HCT116 (cell line): ENCODE measurements at regions not wholly inside any gene's neighbourhood (a gene's known extent, or its start where the extent isn't known, plus 50 kb on each side); places are given as distances from the start of the nearest gene placed in this dataset.

Experiments
- ATAC-seq: fragments of 200-7000 bp; cut with Tn5 transposase; 2 replicates; pipeline ENCODE4 v1.9.1; 2020; ENCODE audit warnings: mild to moderate bottlenecking, moderate library complexity
- BruUV-seq: library from RNA; stranded (reverse); fragments of 400-500 nt; replicated peaks from 2 replicates; lab custom pipeline; 2021; lab: Mats Ljungman, UMichigan
- CTCF ChIA-PET: fragments of 300-600 bp; sonication (Branson Sonifier 250); formaldehyde crosslinking; loops from one replicate; lab custom pipeline; 2021; ENCODE audit warnings: antibody characterized with exemption; lab: Charles Lee
- POLR2A ChIA-PET: fragments of 300-600, 350-600 bp; sonication (Branson Sonifier 250); formaldehyde crosslinking; loops from one replicate; lab custom pipeline; 2021; ENCODE audit warnings: antibody characterized with exemption; lab: Charles Lee
- RAD21 ChIA-PET, 2 experiments: fragments of 300-600 bp; sonication (Branson Sonifier 250); formaldehyde crosslinking; loops; one replicate each; lab custom pipeline; 2023; ENCODE audit warnings: low total read pairs in 2 of 2; ENCODE audit not compliant: uncharacterized antibody in 2 of 2, unreplicated experiment in 2 of 2, low non-redundant PET in 1 of 2; lab: Charles Lee
- DNase-seq: peaks from one replicate; pipeline ENCODE4 v3.0.0-alpha.2; 2010; ENCODE audit warnings: low read depth, low spot score
- H2AFZ ChIP-seq: fragments of 200-600 bp; shearing (Covaris generic), sonication (generic); 2 replicates; pipeline ENCODE4 v1.6.1; 2017; ENCODE audit warnings: low read depth, mixed run types, mixed read lengths, antibody characterized with exemption, low read length; ENCODE audit not compliant: poor library complexity, severe bottlenecking
- H3K27ac ChIP-seq: 2 replicates; pipeline ENCODE4 v1.5.1; 2012; ENCODE audit warnings: low read depth, low read length
- H3K27me3 ChIP-seq: fragments of 200-600 bp; sonication (generic); 2 replicates; pipeline ENCODE4 v1.6.1; 2016; ENCODE audit warnings: mixed run types, low read length, mixed read lengths; ENCODE audit not compliant: insufficient read depth
- H3K36me3 ChIP-seq, 2 experiments: fragments of 200-500 bp in 1 of 2; fragments of 200-600 bp in 1 of 2; sonication (Bioruptor generic) in 1 of 2; sonication (generic) in 1 of 2; 2 replicates each; pipeline versions ENCODE4 v1.5.1 to v1.6.1; 2014 to 2016; ENCODE audit warnings: low read length in 2 of 2, inconsistent platforms in 1 of 2, mixed read lengths in 1 of 2, mixed run types in 1 of 2; ENCODE audit not compliant: insufficient read depth in 2 of 2, control insufficient read depth in 1 of 2
- H3K4me1 ChIP-seq, 2 experiments: fragments of 200-600 bp in 1 of 2; sonication (generic) in 1 of 2; 2 replicates each; pipeline versions ENCODE4 v1.5.1 to v1.6.1; 2012 to 2017; ENCODE audit warnings: low read length in 2 of 2, inconsistent platforms in 1 of 2, mild to moderate bottlenecking in 1 of 2, mixed read lengths in 1 of 2, mixed run types in 1 of 2, moderate library complexity in 1 of 2; ENCODE audit not compliant: insufficient read depth in 2 of 2, control insufficient read depth in 1 of 2
- H3K4me2 ChIP-seq: fragments of 200-600 bp; sonication (generic); 2 replicates; pipeline ENCODE4 v1.6.1; 2017; ENCODE audit warnings: mixed run types, low read length, mixed read lengths
- H3K4me3 ChIP-seq, 2 experiments: fragments of 200-600 bp in 1 of 2; sonication (generic) in 1 of 2; replicated peaks in 1 of 2; 2 replicates each; pipeline ENCODE4 v1.5.1; 2011 to 2016; ENCODE audit warnings: low read length in 2 of 2, control low read depth in 1 of 2, low read depth in 1 of 2, mild to moderate bottlenecking in 1 of 2, mixed read lengths in 1 of 2, mixed run types in 1 of 2
- H3K79me2 ChIP-seq: fragments of 200-600 bp; sonication (generic); 2 replicates; pipeline ENCODE4 v1.6.1; 2017; ENCODE audit warnings: mild to moderate bottlenecking, mixed run types, low read length, moderate library complexity, mixed read lengths; ENCODE audit not compliant: insufficient read depth
- H3K9ac ChIP-seq: fragments of 200-600 bp; sonication (generic); 2 replicates; pipeline ENCODE4 v1.6.1; 2016; ENCODE audit warnings: low read length, mixed read lengths
- H3K9me2 ChIP-seq: fragments of 200-600 bp; sonication (generic), shearing (Covaris generic); 2 replicates; pipeline ENCODE4 v1.6.1; 2017; ENCODE audit warnings: mixed run types, mild to moderate bottlenecking, moderate library complexity; ENCODE audit not compliant: insufficient read depth
- H3K9me3 ChIP-seq, 2 experiments: fragments of 200-500 bp in 1 of 2; fragments of 200-600 bp in 1 of 2; sonication (Bioruptor generic) in 1 of 2; sonication (generic) in 1 of 2; 2 replicates each; pipeline ENCODE4 v1.6.1; 2014 to 2017; ENCODE audit warnings: low read length in 2 of 2, mixed read lengths in 2 of 2, inconsistent platforms in 1 of 2, low read depth in 1 of 2, mild to moderate bottlenecking in 1 of 2, mixed run types in 1 of 2, moderate library complexity in 1 of 2; ENCODE audit not compliant: control insufficient read depth in 1 of 2, insufficient read depth in 1 of 2
- H4K20me1 ChIP-seq: fragments of 200-600 bp; sonication (generic), shearing (Covaris generic); 2 replicates; pipeline ENCODE4 v1.6.1; 2017; ENCODE audit warnings: mixed run types, mild to moderate bottlenecking, moderate library complexity; ENCODE audit not compliant: insufficient read depth
- CBX3 ChIP-seq: IDR thresholded peaks from 2 replicates; pipeline ENCODE4 v1.6.1; 2012; ENCODE audit warnings: low read depth
- CEBPB ChIP-seq: IDR thresholded peaks from 2 replicates; pipeline ENCODE4 v1.6.1; 2012; ENCODE audit warnings: low read depth
- EGR1 ChIP-seq: IDR thresholded peaks from 2 replicates; pipeline ENCODE4 v1.6.1; 2012; ENCODE audit warnings: low read depth
- ELF1 ChIP-seq: IDR thresholded peaks from 2 replicates; pipeline ENCODE4 v1.6.1; 2012; ENCODE audit warnings: low read depth, borderline replicate concordance
- EZH2 ChIP-seq: fragments of 200-600 bp; sonication (generic); IDR thresholded peaks from 2 replicates; pipeline ENCODE4 v1.6.1; 2017; ENCODE audit warnings: antibody characterized with exemption, mixed run types
- EZH2phosphoT487 ChIP-seq: fragments of 200-600 bp; IDR thresholded peaks from 2 replicates; pipeline ENCODE4 v1.6.1; 2018; ENCODE audit warnings: antibody characterized with exemption, borderline replicate concordance
- FOSL1 ChIP-seq: IDR thresholded peaks from 2 replicates; pipeline ENCODE4 v1.6.1; 2012; ENCODE audit warnings: low read depth
- JUND ChIP-seq: IDR thresholded peaks from 2 replicates; pipeline ENCODE4 v1.6.1; 2012
- POLR2A ChIP-seq: IDR thresholded peaks from 2 replicates; pipeline ENCODE4 v1.7.0; 2011; ENCODE audit warnings: borderline replicate concordance; ENCODE audit not compliant: insufficient read depth, insufficient read length; ENCODE audit errors: extremely low read depth
- POLR2AphosphoS5 ChIP-seq: IDR thresholded peaks from 2 replicates; pipeline ENCODE4 v1.6.1; 2011; ENCODE audit warnings: mild to moderate bottlenecking, low read depth, low read length, moderate library complexity
- RAD21 ChIP-seq: IDR thresholded peaks from 2 replicates; pipeline ENCODE4 v1.6.1; 2012; ENCODE audit warnings: low read depth, mild to moderate bottlenecking
- SIN3A ChIP-seq: IDR thresholded peaks from 2 replicates; pipeline ENCODE4 v1.6.1; 2012; ENCODE audit warnings: low read depth
- SP1 ChIP-seq: IDR thresholded peaks from 2 replicates; pipeline ENCODE4 v1.6.1; 2012; ENCODE audit warnings: low read depth
- TCF7L2 ChIP-seq: IDR thresholded peaks from 2 replicates; pipeline ENCODE4 v1.7.0; 2011; ENCODE audit warnings: borderline replicate concordance, inconsistent platforms; ENCODE audit not compliant: insufficient read depth, insufficient read length; ENCODE audit errors: extremely low read depth
- ZFX ChIP-seq: fragments of 450-650 bp; IDR thresholded peaks from 2 replicates; pipeline ENCODE4 v1.6.1; 2017
- intact Hi-C: fragments of 100-400 bp; cut with micrococcal nuclease; formaldehyde crosslinking; loops from 2 replicates; pipeline ENCODE4 v1.10.0; 2022
- TF ChIP-seq, protein P1 (sequence below), 3 experiments: fragments of 200-600 bp in 1 of 3; sonication (generic) in 1 of 3; IDR thresholded peaks in 2 of 3; conservative IDR thresholded peaks in 1 of 3; 2 replicates each; pipeline ENCODE4 v1.5.1; 2012 to 2017; ENCODE audit warnings: low read depth in 2 of 3, low read length in 2 of 3, antibody characterized with exemption in 1 of 3, borderline replicate concordance in 1 of 3, control low read depth in 1 of 3, mild to moderate bottlenecking in 1 of 3, mixed read lengths in 1 of 3, mixed run types in 1 of 3, moderate library complexity in 1 of 3; ENCODE audit not compliant: insufficient read depth in 1 of 3
- TF ChIP-seq, protein P2 (sequence below): IDR thresholded peaks from 2 replicates; pipeline ENCODE4 v1.6.1; 2012
- TF ChIP-seq, protein P3 (sequence below): IDR thresholded peaks from 2 replicates; pipeline ENCODE4 v1.6.1; 2012; ENCODE audit warnings: low read depth
- TF ChIP-seq, protein P4 (sequence below): IDR thresholded peaks from 2 replicates; pipeline ENCODE4 v1.6.1; 2011; ENCODE audit warnings: mild to moderate bottlenecking, low read length, moderate library complexity; ENCODE audit not compliant: insufficient replicate concordance; ENCODE audit errors: extremely low read depth

DNA sequence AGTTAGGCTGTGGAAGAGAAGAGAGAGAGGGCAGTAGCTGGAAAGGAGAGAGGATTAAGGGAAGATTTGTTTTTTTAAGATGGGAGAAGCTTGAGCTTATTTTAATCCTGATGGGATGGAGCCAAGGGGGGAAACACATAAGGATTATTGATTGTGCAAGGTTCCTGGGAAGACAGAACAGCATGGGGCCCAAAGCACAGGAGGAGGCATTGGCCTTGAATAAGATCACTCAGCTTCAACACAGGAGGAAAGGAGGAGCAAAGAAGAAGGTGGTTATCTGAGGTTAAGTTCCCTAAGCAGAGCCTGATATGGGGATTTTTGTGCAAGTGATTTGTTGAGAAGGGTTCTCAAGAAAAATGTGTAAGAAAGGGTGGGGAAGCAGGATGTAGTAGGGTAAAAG is 169.8 kb downstream of the ABCC12 start:
- no peaks in the 10 kb centered on the region; a peak in 1 of 4 replicates for H3K9me3 ChIP-seq
- intact Hi-C loops: no loop called here
- TF ChIP-seq, protein P1, sequence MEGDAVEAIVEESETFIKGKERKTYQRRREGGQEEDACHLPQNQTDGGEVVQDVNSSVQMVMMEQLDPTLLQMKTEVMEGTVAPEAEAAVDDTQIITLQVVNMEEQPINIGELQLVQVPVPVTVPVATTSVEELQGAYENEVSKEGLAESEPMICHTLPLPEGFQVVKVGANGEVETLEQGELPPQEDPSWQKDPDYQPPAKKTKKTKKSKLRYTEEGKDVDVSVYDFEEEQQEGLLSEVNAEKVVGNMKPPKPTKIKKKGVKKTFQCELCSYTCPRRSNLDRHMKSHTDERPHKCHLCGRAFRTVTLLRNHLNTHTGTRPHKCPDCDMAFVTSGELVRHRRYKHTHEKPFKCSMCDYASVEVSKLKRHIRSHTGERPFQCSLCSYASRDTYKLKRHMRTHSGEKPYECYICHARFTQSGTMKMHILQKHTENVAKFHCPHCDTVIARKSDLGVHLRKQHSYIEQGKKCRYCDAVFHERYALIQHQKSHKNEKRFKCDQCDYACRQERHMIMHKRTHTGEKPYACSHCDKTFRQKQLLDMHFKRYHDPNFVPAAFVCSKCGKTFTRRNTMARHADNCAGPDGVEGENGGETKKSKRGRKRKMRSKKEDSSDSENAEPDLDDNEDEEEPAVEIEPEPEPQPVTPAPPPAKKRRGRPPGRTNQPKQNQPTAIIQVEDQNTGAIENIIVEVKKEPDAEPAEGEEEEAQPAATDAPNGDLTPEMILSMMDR (IDR thresholded peaks at IDR 0.05 in 2 of 3, conservative IDR thresholded peaks at IDR 0.05 in 1 of 3; ENCODE audit: borderline replicate concordance in 1 of 3, insufficient read depth in 1 of 3, low read depth in 2 of 3, low read length in 2 of 3): no peak
- TF ChIP-seq POLR2A (no peak), FOSL1 (no peak), JUND (no peak), ZFX (no peak), EZH2 (no peak), EZH2phosphoT487 (no peak), SIN3A (no peak), CEBPB (no peak), CBX3 (no peak), TCF7L2 (no peak), SP1 (no peak), POLR2AphosphoS5 (no peak), EGR1 (no peak), ELF1 (no peak), RAD21 (no peak)
- TF ChIP-seq, protein P2, sequence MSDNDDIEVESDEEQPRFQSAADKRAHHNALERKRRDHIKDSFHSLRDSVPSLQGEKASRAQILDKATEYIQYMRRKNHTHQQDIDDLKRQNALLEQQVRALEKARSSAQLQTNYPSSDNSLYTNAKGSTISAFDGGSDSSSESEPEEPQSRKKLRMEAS: no peak
- TF ChIP-seq, protein P3, sequence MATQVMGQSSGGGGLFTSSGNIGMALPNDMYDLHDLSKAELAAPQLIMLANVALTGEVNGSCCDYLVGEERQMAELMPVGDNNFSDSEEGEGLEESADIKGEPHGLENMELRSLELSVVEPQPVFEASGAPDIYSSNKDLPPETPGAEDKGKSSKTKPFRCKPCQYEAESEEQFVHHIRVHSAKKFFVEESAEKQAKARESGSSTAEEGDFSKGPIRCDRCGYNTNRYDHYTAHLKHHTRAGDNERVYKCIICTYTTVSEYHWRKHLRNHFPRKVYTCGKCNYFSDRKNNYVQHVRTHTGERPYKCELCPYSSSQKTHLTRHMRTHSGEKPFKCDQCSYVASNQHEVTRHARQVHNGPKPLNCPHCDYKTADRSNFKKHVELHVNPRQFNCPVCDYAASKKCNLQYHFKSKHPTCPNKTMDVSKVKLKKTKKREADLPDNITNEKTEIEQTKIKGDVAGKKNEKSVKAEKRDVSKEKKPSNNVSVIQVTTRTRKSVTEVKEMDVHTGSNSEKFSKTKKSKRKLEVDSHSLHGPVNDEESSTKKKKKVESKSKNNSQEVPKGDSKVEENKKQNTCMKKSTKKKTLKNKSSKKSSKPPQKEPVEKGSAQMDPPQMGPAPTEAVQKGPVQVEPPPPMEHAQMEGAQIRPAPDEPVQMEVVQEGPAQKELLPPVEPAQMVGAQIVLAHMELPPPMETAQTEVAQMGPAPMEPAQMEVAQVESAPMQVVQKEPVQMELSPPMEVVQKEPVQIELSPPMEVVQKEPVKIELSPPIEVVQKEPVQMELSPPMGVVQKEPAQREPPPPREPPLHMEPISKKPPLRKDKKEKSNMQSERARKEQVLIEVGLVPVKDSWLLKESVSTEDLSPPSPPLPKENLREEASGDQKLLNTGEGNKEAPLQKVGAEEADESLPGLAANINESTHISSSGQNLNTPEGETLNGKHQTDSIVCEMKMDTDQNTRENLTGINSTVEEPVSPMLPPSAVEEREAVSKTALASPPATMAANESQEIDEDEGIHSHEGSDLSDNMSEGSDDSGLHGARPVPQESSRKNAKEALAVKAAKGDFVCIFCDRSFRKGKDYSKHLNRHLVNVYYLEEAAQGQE: no peak
- TF ChIP-seq, protein P4, sequence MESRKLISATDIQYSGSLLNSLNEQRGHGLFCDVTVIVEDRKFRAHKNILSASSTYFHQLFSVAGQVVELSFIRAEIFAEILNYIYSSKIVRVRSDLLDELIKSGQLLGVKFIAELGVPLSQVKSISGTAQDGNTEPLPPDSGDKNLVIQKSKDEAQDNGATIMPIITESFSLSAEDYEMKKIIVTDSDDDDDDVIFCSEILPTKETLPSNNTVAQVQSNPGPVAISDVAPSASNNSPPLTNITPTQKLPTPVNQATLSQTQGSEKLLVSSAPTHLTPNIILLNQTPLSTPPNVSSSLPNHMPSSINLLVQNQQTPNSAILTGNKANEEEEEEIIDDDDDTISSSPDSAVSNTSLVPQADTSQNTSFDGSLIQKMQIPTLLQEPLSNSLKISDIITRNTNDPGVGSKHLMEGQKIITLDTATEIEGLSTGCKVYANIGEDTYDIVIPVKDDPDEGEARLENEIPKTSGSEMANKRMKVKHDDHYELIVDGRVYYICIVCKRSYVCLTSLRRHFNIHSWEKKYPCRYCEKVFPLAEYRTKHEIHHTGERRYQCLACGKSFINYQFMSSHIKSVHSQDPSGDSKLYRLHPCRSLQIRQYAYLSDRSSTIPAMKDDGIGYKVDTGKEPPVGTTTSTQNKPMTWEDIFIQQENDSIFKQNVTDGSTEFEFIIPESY: no peak
- H3K4me3 ChIP-seq: no peak overlapping the region
- ChIA-PET CTCF (no interaction called here), RAD21 (no interaction called here), POLR2A (no interaction called here)
- H3K9me2 ChIP-seq: no peaks in the 10 kb centered on the region; the same call in 1 of the 2 replicates
- H4K20me1 ChIP-seq: no peaks in the 10 kb centered on the region; the same call in 1 of the 2 replicates
- peaks cover 54% of the 10 kb centered on the region for H3K27me3 ChIP-seq
- DNase-seq (no peak), ATAC-seq (no peak)
- H3K9ac ChIP-seq: no peak overlapping the region
- H3K36me3 ChIP-seq: no peaks in the 10 kb centered on the region
- H2AFZ ChIP-seq: no peak overlapping the region
- no peaks in the 10 kb centered on the region for H3K4me1 ChIP-seq
- no peak overlapping the region for H3K4me2 ChIP-seq
- no peak overlapping the region for H3K27ac ChIP-seq
- H3K79me2 ChIP-seq: no peaks in the 10 kb centered on the region
- BruUV-seq: no TSS peak
